ENCODE measurements at regions not wholly inside any gene's neighbourhood (a gene's known extent, or its start where the extent isn't known, plus 50 kb on each side); places are given as distances from the start of the nearest gene placed in this dataset.

GRCh38 chr2:10237392-10238321 is 65.0 kb upstream of the HPCAL1 start:
- DNase-seq (ENCODE audit: low spot score), result no peak

GRCh38 chr2:10238396-10238795 is 64.3 kb upstream of the HPCAL1 start:
- no peak for DNase-seq (ENCODE audit: low spot score)

DNA sequence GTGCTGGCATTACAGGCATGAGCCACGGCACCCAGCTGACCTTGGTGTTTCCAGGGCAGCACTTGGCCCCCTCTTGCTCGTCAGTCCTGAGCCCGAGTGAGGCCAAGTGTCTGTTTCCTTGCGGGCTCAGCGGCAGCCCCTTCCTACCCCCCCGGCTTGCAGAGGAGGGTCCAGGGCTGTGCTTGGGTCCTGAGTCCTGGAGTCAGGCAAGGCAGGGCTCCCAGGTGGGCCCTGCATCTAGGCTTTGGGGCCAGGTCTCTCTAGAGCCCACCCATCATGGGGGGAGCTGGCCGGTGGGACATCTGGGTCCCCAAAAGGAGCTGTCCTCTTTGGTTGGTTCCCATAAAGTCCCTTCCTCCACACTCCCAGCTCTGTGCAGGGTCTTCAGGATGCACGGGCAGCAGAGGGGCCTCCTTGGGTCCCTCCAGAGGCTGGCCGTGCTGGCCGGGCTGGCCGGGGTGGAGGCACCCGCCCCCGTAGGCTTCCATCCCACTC is 63.7 kb upstream of the HPCAL1 start:
- no peak for DNase-seq (ENCODE audit: low spot score)

- no peak for DNase-seq (ENCODE audit: low spot score)
Measured at GRCh38 chr2:10239561-10239967, 63.1 kb upstream of the HPCAL1 start.

- no peak for DNase-seq (ENCODE audit: low spot score)
Measured at GRCh38 chr2:10240161-10240681, 62.5 kb upstream of the HPCAL1 start.

GRCh38 chr2:10240911-10241610 is 61.6 kb upstream of the HPCAL1 start:
- no peak for DNase-seq (ENCODE audit: low spot score)

DNA sequence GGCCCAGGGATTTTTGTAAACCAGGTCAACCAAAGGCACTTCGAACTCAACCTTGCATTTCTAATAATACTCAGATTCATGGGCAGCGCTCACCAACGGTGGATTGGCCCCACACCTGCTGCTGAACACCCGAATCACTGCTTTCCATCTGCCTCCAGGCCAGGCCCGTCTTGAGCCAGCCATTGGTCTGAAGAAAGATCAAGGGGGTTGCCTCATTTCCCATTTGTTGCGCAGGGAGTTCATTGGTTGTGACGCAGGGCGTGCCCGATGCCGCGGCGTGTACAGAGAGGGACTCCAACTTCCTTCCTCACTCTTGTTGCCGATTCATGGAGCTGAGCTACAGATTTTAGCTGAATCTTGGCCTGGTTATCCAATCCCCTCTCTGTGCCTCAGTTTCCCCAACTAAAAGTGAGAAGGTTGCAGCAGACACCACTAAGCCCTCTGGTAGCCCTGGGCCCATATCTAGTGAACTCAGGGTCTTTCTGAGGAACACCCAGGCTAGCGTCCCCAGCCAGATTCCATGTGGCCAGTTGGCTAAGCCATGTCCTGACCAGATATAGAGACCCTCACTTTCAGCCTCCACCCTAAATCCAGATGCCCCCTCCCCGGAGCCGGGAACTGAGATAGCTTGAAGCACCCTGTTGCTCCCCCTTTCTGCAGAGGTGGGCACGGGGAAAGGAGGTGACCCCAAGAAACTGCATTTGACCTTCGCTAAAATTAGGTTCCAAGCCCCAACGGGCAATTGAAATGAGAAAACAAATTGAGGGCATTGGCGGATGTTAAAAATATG is 60.9 kb upstream of the HPCAL1 start:
- DNase-seq (ENCODE audit: low spot score), result no peak

GRCh38 chr2:10242451-10242850 is 60.3 kb upstream of the HPCAL1 start:
- no peak for DNase-seq (ENCODE audit: low spot score)

DNA sequence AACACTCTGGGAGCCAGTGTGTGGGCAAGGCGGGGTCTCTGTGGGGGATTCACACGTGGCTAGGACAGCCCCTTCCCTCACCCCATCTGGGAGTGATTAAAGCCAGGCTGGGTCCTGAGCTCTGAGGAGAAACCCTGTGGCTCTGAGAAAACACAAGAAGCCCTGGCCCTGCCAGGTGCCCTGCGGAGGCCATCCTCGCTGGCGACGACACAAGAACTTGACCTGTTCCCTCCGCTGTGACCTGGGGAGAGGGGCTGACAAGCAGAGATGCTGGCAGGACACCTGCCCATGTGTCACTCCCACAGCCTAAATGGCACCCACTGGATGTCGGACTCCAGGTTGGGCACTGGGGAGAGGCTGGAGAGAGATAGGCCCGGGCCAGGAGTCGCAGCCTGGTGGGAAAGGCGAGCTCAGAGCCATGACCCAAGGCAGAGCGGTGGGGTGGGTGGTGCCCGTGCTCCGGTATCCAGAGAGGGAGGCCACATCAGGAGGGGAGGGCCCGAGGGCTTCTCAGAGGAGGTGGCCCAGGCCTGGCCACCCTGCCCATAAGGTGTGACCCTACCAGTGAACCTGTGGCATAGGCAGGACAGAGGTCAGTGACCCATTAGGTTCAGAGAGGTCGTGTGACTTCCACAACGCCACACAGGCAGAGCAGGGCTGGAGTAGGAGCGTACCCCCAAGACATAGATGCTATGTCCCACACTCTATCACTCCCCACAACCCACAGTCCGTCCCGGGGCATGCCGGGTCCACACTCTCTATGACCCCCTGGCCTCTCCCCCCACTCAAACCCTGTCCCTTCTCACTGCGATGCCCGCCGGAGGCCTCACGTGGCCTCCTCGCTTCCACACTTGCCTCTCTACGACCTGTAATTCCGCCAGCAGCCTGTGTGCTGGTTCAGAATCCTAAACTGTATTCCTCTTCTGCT is 59.4 kb upstream of the HPCAL1 start:
- DNase-seq (ENCODE audit: low spot score), result no peak

DNA sequence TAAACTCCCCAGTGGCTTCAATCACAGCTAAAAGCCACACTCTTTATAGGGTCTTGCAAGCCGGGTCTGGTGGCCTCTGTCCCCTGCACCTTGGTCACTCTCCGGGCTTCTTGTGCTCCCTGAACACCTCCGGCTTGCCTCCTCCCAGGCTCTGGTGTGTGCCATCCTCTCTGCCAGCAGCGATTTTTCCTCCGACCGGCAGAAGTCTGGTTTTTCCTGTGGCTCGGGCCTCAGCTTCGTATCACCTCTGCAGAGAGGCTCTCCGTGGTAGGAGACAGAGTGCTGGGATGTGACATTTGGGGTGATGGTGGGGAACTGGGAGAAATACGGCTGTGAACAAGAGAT is 58.8 kb upstream of the HPCAL1 start:
- no peak for DNase-seq (ENCODE audit: low spot score)

DNA sequence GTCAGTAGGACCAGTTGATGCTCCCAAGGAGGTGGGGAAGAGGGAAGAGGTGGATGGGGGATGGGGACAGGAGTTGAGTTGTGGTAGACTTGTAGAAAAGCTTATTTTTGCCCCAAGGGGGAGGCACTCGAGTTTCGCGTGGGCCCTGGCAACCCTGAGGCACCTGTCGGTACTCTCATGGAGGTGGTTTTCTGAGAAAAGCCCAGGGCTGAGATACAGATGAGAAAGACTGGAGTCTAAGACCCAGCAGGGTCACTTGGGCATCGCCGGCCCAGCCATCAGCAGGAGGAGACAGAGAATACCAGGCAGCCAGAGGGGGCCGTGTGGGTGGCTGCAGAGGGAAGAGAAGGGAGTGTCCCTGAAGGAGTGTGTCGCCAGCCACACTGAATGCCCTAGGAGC is 57.7 kb upstream of the HPCAL1 start:
- no peak for DNase-seq (ENCODE audit: low spot score)

GRCh38 chr2:10245661-10246060 is 57.0 kb upstream of the HPCAL1 start:
- DNase-seq (ENCODE audit: low spot score), result no peak

- DNase-seq (ENCODE audit: low spot score), result no peak
Measured at GRCh38 chr2:10246370-10246769, 56.3 kb upstream of the HPCAL1 start.

GRCh38 chr2:10246831-10247230 is 55.9 kb upstream of the HPCAL1 start:
- no peak for DNase-seq (ENCODE audit: low spot score)

DNA sequence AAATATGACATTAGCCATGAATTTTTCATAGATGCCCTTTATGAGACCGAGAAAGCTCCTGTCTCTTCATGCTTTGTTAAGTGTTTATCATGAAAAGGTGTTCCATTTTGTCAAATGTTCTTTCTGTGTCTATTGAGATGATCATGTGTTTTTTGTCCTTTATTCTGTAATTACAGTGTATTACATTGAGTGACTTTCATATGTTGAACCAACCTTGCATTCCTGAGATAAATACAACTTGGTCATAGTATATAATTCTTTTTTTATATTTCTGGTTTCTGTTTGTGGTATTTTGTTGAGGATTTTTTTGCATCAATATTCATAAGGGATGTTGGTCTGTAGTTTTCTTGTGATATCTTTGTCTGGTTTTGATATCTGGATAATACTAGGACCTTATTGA is 52.9 kb upstream of the HPCAL1 start:
- no peak for DNase-seq (ENCODE audit: low spot score)

DNA sequence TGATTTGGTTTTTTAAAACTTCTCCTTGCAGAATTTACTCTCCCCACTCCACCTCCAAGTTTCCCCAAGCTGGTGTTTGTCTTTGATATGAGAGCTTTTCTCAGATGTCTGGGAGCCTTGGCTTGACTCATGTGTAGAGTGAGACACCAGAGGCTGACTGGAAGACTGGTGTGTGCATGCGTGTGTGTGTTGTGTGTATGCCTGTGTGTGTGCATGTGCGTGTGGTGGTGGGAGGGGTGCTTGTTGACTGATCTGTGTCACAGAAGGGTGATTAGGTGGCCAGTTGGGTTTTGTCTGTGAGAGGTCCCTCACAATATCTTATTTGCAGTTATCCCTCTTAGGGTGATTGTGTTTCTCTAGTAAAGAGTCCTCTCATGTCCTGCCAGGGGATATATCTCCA is 50.5 kb upstream of the HPCAL1 start:
- DNase-seq (ENCODE audit: low spot score), result no peak

DNA sequence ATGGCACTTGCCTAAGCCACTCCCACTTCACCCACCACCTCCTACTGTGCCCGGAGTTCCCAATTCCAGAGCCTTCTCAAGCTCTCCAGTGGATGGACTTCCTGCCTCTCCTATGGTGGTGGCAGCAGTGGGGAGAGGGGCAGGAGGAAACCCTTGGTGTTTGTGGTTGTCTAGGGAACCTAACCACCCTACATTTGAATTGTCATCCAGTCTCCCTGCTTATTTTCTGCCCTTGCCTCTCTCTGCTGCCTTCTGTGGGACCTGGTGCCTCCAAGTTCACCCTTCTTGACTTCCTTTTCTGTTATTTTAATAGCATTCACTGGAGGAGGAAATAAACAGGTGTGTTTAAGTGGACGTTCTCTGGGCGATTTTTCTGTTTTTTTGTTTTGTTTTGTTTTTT is 50.0 kb upstream of the HPCAL1 start:
- no peak for DNase-seq (ENCODE audit: low spot score)

All from HT-29 (cell line).